Cardiac fibroblast (primary cell): ENCODE measurements at regions not wholly inside any gene's neighbourhood (a gene's known extent, or its start where the extent isn't known, plus 50 kb on each side); places are given as distances from the start of the nearest gene placed in this dataset.

ENCODE experiments used
- DNase-seq, 2 donors: peaks; one replicate each; pipeline versions ENCODE4 v3.0.0 to v3.0.0-alpha.2; 2010; ENCODE audit warnings: low read depth in 2 of 2
- H3K4me3 ChIP-seq, 2 donors: replicated peaks in 1 of 2; 1 replicate in 1 of 2; 2 replicates in 1 of 2; pipeline ENCODE4 v1.5.1; 2011; ENCODE audit warnings: low read depth in 2 of 2, low read length in 2 of 2, mild to moderate bottlenecking in 2 of 2, moderate library complexity in 1 of 2
- CTCF ChIP-seq: IDR thresholded peaks from one replicate; pipeline ENCODE4 v1.5.1; 2011; ENCODE audit warnings: low read depth, mild to moderate bottlenecking, low read length, inconsistent platforms

- no peak overlapping the region for H3K4me3 ChIP-seq
- TF ChIP-seq CTCF, result no peak
- peak in 1 of 2 donors; percentile 1 for DNase-seq
Observed at GRCh38 chr1:191674626-191675179, 483.6 kb upstream of the RGS18 start.

GRCh38 chr1:191675856-191676783 is 482.1 kb upstream of the RGS18 start:
- no peak for DNase-seq
- no peak overlapping the region for H3K4me3 ChIP-seq
- TF ChIP-seq CTCF, result no peak

DNA sequence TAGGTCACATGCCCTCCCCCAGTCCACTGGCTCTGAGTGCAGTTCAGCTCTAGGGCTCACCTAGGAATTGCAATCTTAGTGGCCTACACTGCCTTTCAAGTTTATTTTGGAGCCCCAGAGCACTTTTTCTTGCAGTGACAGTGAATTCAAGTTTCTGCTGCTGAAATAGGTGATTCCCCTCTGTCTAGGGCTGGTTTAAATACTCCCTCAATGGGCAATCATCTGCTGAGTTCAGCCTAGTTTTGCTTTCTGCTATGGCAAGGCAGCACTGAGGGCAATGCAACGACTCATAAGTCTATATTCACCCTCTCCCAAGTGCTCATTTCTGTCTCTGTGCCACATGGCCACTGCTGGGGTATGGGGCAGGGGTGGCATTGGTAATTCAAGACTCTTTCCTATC is 472.6 kb upstream of the RGS18 start:
- TF ChIP-seq CTCF, result no peak
- no peak overlapping the region for H3K4me3 ChIP-seq
- no peak for DNase-seq

GRCh38 chr1:191687721-191688120 is 470.5 kb upstream of the RGS18 start:
- no peak for TF ChIP-seq CTCF
- DNase-seq, result no peak
- H3K4me3 ChIP-seq, result no peak overlapping the region

DNA sequence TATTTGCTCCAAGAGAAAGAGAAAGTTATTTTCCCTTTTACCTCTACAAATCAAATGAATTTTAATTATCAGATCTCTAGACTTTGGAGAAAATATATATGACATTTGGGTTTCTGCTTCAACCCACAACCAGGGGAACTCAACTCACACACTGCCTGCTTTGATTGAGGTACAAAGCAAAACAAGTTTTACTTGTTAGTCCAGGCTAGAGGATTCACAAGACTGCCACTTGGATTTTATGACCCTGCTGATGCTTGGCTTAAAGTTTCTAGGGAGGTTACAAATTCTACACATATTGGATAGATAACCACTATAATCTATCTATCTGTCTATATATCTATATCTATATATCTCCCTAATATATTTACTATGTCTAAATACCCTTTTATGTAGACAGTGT is 467.3 kb upstream of the RGS18 start:
- TF ChIP-seq CTCF, result no peak
- DNase-seq, result no peak
- no peak overlapping the region for H3K4me3 ChIP-seq

DNA sequence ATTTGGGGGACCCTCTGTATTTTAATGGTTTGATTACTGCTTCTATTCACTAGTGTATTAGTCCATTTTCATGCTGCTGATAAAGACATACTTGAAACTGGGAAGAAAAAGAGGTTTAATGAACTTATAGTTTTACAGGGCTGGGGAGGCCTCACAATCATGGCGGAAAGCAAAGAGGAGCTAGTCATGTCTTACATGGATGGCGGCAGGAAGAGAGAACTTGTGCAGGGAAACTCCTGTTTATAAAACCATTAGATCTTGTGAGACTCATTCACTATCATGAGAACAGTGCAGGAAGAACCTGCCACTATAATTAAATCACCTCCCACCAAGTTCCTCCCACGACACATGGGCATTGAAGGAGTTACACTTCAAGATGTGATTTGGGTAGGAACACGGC is 464.5 kb upstream of the RGS18 start:
- no peak for DNase-seq
- H3K4me3 ChIP-seq, result no peak overlapping the region
- no peak for TF ChIP-seq CTCF

- H3K4me3 ChIP-seq, result no peak overlapping the region
- TF ChIP-seq CTCF, result no peak
- peak in 1 of 2 donors; percentile 4 for DNase-seq
Observed at GRCh38 chr1:191695865-191696264, 462.4 kb upstream of the RGS18 start.
